Neural cell (in vitro differentiated cells): ENCODE measurements at regions not wholly inside any gene's neighbourhood (a gene's known extent, or its start where the extent isn't known, plus 50 kb on each side); places are given as distances from the start of the nearest gene placed in this dataset.

ENCODE experiments used
- H2AFZ ChIP-seq: fragments of 200-600, 300-800 bp; sonication (generic), shearing (Covaris generic); 2 replicates; pipeline ENCODE4 v1.6.0; 2014; ENCODE audit warnings: low read depth, mild to moderate bottlenecking, antibody characterized with exemption, low read length, moderate library complexity
- H3F3A ChIP-seq: fragments of 200-600 bp; shearing (Covaris generic); 2 replicates; pipeline ENCODE4 v1.6.1; 2016; ENCODE audit warnings: mild to moderate bottlenecking, moderate library complexity, mixed read lengths, antibody characterized with exemption, low read length; ENCODE audit not compliant: insufficient read depth, poor library complexity, severe bottlenecking
- H3K27ac ChIP-seq: fragments of 200-600, 300-800 bp; sonication (generic), shearing (Covaris generic); 2 replicates; pipeline ENCODE4 v1.5.1; 2014; ENCODE audit warnings: mild to moderate bottlenecking, low read length, moderate library complexity
- H3K27me3 ChIP-seq: fragments of 300-800, 200-600 bp; sonication (generic), shearing (Covaris generic); 2 replicates; pipeline ENCODE4 v1.6.0; 2014; ENCODE audit warnings: mild to moderate bottlenecking, low read depth, low read length, moderate library complexity; ENCODE audit not compliant: insufficient read depth
- H3K36me3 ChIP-seq: fragments of 300-800, 200-600 bp; sonication (generic), shearing (Covaris generic); 2 replicates; pipeline ENCODE4 v1.5.1; 2014; ENCODE audit warnings: mild to moderate bottlenecking, antibody characterized with exemption, low read length, moderate library complexity; ENCODE audit not compliant: insufficient read depth
- H3K4me2 ChIP-seq: fragments of 300-800, 200-600 bp; sonication (generic), shearing (Covaris generic); 2 replicates; pipeline ENCODE4 v1.6.0; 2014; ENCODE audit warnings: mild to moderate bottlenecking, low read length
- H3K4me3 ChIP-seq: fragments of 300-800, 200-600 bp; sonication (generic), shearing (Covaris generic); 2 replicates; pipeline ENCODE4 v1.5.1; 2014; ENCODE audit warnings: mild to moderate bottlenecking, low read length, moderate library complexity
- H3K79me2 ChIP-seq: fragments of 200-600 bp; shearing (Covaris generic); replicated peaks from 2 replicates; pipeline ENCODE4 v1.6.0; 2014; ENCODE audit warnings: mild to moderate bottlenecking, low read length, moderate library complexity; ENCODE audit not compliant: insufficient read depth
- H3K9ac ChIP-seq: fragments of 300-800, 200-600 bp; sonication (generic), shearing (Covaris generic); 2 replicates; pipeline ENCODE4 v1.6.1; 2016; ENCODE audit warnings: mild to moderate bottlenecking, low read length, mixed read lengths
- H3K9me2 ChIP-seq: fragments of 200-600 bp; shearing (Covaris generic); 2 replicates; pipeline ENCODE4 v1.6.1; 2016; ENCODE audit warnings: mild to moderate bottlenecking, low read length, mixed read lengths; ENCODE audit not compliant: insufficient read depth
- H3K9me3 ChIP-seq: fragments of 200-600, 300-800 bp; sonication (generic), shearing (Covaris generic); 2 replicates; pipeline ENCODE4 v1.6.1; 2016; ENCODE audit warnings: mild to moderate bottlenecking, mixed run types, low read length, moderate library complexity, mixed read lengths
- H4K20me1 ChIP-seq: fragments of 200-600 bp; shearing (Covaris generic); 2 replicates; pipeline ENCODE4 v1.6.1; 2016; ENCODE audit warnings: mild to moderate bottlenecking, mixed run types; ENCODE audit not compliant: insufficient read depth
- CTCF ChIP-seq: fragments of 450-650 bp; IDR thresholded peaks from 2 replicates; pipeline ENCODE4 v1.5.1; 2014; ENCODE audit warnings: antibody characterized with exemption, mild to moderate bottlenecking, moderate library complexity; ENCODE audit not compliant: poor library complexity, severe bottlenecking
- EP300 ChIP-seq: fragments of 450-650 bp; conservative IDR thresholded peaks from 2 replicates; pipeline ENCODE4 v1.6.1; 2014; ENCODE audit warnings: antibody characterized with exemption, mild to moderate bottlenecking, moderate library complexity; ENCODE audit not compliant: poor library complexity, severe bottlenecking
- EZH2 ChIP-seq: fragments of 200-600, 300-800 bp; shearing (Covaris generic), sonication (generic); IDR thresholded peaks from 2 replicates; pipeline ENCODE4 v1.6.1; 2014; ENCODE audit warnings: antibody characterized with exemption, low read length, borderline replicate concordance, mild to moderate bottlenecking; ENCODE audit not compliant: insufficient read depth, poor library complexity, severe bottlenecking
- MXI1 ChIP-seq: fragments of 450-650 bp; conservative IDR thresholded peaks from 2 replicates; pipeline ENCODE4 v1.6.1; 2014; ENCODE audit warnings: antibody characterized with exemption, mild to moderate bottlenecking; ENCODE audit not compliant: poor library complexity, severe bottlenecking
- POLR2AphosphoS5 ChIP-seq: IDR thresholded peaks from 2 replicates; pipeline ENCODE4 v1.6.1; 2012
- RAD21 ChIP-seq: fragments of 450-650 bp; conservative IDR thresholded peaks from 2 replicates; pipeline ENCODE4 v1.6.1; 2014; ENCODE audit warnings: antibody characterized with exemption, mild to moderate bottlenecking, moderate library complexity
- REST ChIP-seq: IDR thresholded peaks from 2 replicates; pipeline ENCODE4 v1.6.1; 2012; ENCODE audit warnings: borderline replicate concordance
- SMC3 ChIP-seq: fragments of 450-650 bp; conservative IDR thresholded peaks from 2 replicates; pipeline ENCODE4 v1.6.1; 2014; ENCODE audit warnings: antibody characterized with exemption, mild to moderate bottlenecking, moderate library complexity; ENCODE audit not compliant: poor library complexity
- TAF1 ChIP-seq: IDR thresholded peaks from 2 replicates; pipeline ENCODE4 v1.6.1; 2012; ENCODE audit warnings: low read depth

GRCh38 chr3:64856106-64856505 lies 168.3 kb upstream of the ADAMTS9 start:
- Histone ChIP-seq H2AFZ (no peak overlapping the region), H3K79me2 (no peaks in the 10 kb centered on the region)

GRCh38 chr3:64853456-64853855 lies 165.7 kb upstream of the ADAMTS9 start:
- Histone ChIP-seq H3K9ac (no peak overlapping the region), H3K9me2 (no peaks in the 10 kb centered on the region), H3K4me2 (no peak overlapping the region), H4K20me1 (no peaks in the 10 kb centered on the region), H3K4me3 (no peak overlapping the region), H3K27ac (no peak overlapping the region), H3K36me3 (no peaks in the 10 kb centered on the region), H3K79me2 (no peaks in the 10 kb centered on the region), H3K9me3 (no peaks in the 10 kb centered on the region), H3F3A (no peaks in the 10 kb centered on the region), H2AFZ (no peak overlapping the region), H3K27me3 (no peaks in the 10 kb centered on the region)
- TF ChIP-seq TAF1 (no peak), RAD21 (no peak), MXI1 (no peak), SMC3 (no peak), EZH2 (no peak), CTCF (no peak), POLR2AphosphoS5 (no peak)

More at GRCh38 chr3:64856106-64856505, 168.3 kb upstream of the ADAMTS9 start:
- Histone ChIP-seq H3K36me3 (no peaks in the 10 kb centered on the region), H4K20me1 (no peaks in the 10 kb centered on the region), H3K4me2 (no peak overlapping the region), H3K27ac (no peak overlapping the region), H3K9me2 (no peaks in the 10 kb centered on the region), H3F3A (no peaks in the 10 kb centered on the region), H3K9me3 (no peaks in the 10 kb centered on the region), H3K9ac (no peak overlapping the region), H3K27me3 (no peaks in the 10 kb centered on the region), H3K4me3 (no peak overlapping the region)
- TF ChIP-seq SMC3 = no peak
- TF ChIP-seq EZH2 = no peak
- TF ChIP-seq CTCF = no peak
- no peak for TF ChIP-seq TAF1
- no peak for TF ChIP-seq EP300
- no peak for TF ChIP-seq POLR2AphosphoS5
- TF ChIP-seq MXI1 = no peak
- TF ChIP-seq REST = no peak
- TF ChIP-seq RAD21 = no peak
